Bronchial epithelial cell (primary cell): ENCODE measurements at regions not wholly inside any gene's neighbourhood (a gene's known extent, or its start where the extent isn't known, plus 50 kb on each side); places are given as distances from the start of the nearest gene placed in this dataset.

Source experiments
- DNase-seq: peaks from one replicate; pipeline ENCODE4 v3.0.0-alpha.2; 2010; ENCODE audit warnings: low read depth
- FAIRE-seq: peaks from 2 replicates; lab custom pipeline; 2011; peaks lifted over from hg19 to GRCh38; lab: Jason Lieb, UNC
- H3K27me3 ChIP-seq: 2 replicates; pipeline ENCODE4 v1.5.1; 2011; ENCODE audit warnings: low read length; ENCODE audit not compliant: control insufficient read depth, insufficient read depth
- H3K36me3 ChIP-seq: 2 replicates; pipeline ENCODE4 v1.5.1; 2011; ENCODE audit warnings: low read length; ENCODE audit not compliant: control insufficient read depth, insufficient read depth
- H3K4me3 ChIP-seq: 2 replicates; pipeline ENCODE4 v1.5.1; 2011; ENCODE audit warnings: mild to moderate bottlenecking, low read depth, low read length, control low read depth
- CTCF ChIP-seq: IDR thresholded peaks from 2 replicates; pipeline ENCODE4 v1.5.1; 2011; ENCODE audit warnings: mild to moderate bottlenecking, moderate library complexity, low read length, control low read depth, inconsistent platforms; ENCODE audit not compliant: insufficient read depth, severe bottlenecking

- Histone ChIP-seq H3K27me3 (no peaks in the 10 kb centered on the region), H3K36me3 (no peaks in the 10 kb centered on the region), H3K4me3 (no peak overlapping the region)
- DNase-seq (no peak), FAIRE-seq (no peak)
- no peak for TF ChIP-seq CTCF
These were observed 488.1 kb downstream of the EBF1 start for GRCh38 chr5:158611581-158611980.

- no peak for FAIRE-seq
- no peaks in the 10 kb centered on the region for H3K36me3 ChIP-seq
- DNase-seq, result no peak
- no peak for TF ChIP-seq CTCF
- H3K27me3 ChIP-seq, result no peaks in the 10 kb centered on the region
- no peak overlapping the region for H3K4me3 ChIP-seq
These were observed 489.7 kb downstream of the EBF1 start for GRCh38 chr5:158610051-158610415.

- FAIRE-seq, result no peak
- H3K4me3 ChIP-seq, result no peak overlapping the region
- H3K36me3 ChIP-seq, result no peaks in the 10 kb centered on the region
- no peak for TF ChIP-seq CTCF
- no peaks in the 10 kb centered on the region for H3K27me3 ChIP-seq
- no peak for DNase-seq
These were observed 490.2 kb downstream of the EBF1 start for GRCh38 chr5:158609333-158610050.

GRCh38 chr5:158607088-158607487 is 492.6 kb downstream of the EBF1 start:
- no peaks in the 10 kb centered on the region for H3K36me3 ChIP-seq
- H3K4me3 ChIP-seq, result no peak overlapping the region
- DNase-seq (no peak), FAIRE-seq (no peak)
- no peaks in the 10 kb centered on the region for H3K27me3 ChIP-seq
- TF ChIP-seq CTCF, result no peak

- FAIRE-seq (no peak), DNase-seq (no peak)
- Histone ChIP-seq H3K27me3 (no peaks in the 10 kb centered on the region), H3K36me3 (no peaks in the 10 kb centered on the region), H3K4me3 (no peak overlapping the region)
- TF ChIP-seq CTCF, result no peak
These were observed 493.5 kb downstream of the EBF1 start for GRCh38 chr5:158606233-158606632.

GRCh38 chr5:158602981-158603380 is 496.7 kb downstream of the EBF1 start:
- no peak for DNase-seq
- Histone ChIP-seq H3K36me3 (no peaks in the 10 kb centered on the region), H3K4me3 (no peak overlapping the region), H3K27me3 (no peaks in the 10 kb centered on the region)
- TF ChIP-seq CTCF, result no peak
- FAIRE-seq, result no peak
